Kidney tubule cell (primary cell): ENCODE measurements at regions not wholly inside any gene's neighbourhood (a gene's known extent, or its start where the extent isn't known, plus 50 kb on each side); places are given as distances from the start of the nearest gene placed in this dataset.
"Not testable (repeated sequence)": the region's sequence is repeated elsewhere in the genome, so short reads cannot be mapped to it uniquely, and the experiment has no call there.

Experiments used
- DNase-seq: peaks from one replicate; pipeline ENCODE4 v3.0.0-alpha.2; 2018; ENCODE audit warnings: low spot score

DNA sequence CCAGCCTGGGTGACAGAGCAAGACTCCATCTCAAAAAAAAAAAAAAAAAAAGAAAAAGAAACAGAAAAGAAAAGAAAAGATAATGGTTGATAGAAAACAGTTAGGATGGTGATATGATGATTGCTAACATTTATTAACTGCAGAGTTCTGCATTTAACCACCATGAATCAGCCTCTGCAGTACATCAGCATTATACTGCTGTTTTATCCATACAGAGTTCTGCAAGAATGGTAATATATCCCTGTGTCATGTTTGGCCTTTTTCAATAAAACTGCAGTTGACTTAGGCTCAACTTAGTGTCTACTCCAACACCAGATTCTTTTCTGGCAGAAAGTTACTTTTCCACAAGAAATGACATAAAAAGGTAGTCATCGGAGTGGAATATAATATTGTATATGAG, 62.6 kb downstream of the DUSP6 start:
- no peak for DNase-seq

DNA sequence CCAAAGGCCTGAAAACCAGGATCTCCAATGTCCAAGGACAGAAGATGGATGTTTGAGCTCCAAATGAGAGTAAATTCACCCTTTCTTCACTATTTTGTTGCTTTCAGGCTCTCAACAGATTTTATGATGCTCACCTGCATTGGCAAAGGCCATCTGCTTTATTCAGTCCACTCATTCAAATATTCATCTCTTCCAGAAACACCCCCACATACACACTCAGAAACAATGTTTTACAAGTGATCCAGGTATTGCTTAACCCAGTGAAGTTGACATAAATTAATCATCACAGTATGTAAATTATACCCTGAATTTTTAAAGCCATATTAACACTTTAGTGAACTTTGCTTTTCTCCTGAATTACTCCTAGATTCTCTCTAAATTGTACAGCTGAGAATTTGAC, 63.3 kb downstream of the DUSP6 start:
- no peak for DNase-seq

GRCh38 chr12:89286501-89286900, 65.8 kb downstream of the DUSP6 start:
- no peak for DNase-seq

GRCh38 chr12:89281539-89281867, 70.8 kb downstream of the DUSP6 start:
- DNase-seq = no peak

DNA sequence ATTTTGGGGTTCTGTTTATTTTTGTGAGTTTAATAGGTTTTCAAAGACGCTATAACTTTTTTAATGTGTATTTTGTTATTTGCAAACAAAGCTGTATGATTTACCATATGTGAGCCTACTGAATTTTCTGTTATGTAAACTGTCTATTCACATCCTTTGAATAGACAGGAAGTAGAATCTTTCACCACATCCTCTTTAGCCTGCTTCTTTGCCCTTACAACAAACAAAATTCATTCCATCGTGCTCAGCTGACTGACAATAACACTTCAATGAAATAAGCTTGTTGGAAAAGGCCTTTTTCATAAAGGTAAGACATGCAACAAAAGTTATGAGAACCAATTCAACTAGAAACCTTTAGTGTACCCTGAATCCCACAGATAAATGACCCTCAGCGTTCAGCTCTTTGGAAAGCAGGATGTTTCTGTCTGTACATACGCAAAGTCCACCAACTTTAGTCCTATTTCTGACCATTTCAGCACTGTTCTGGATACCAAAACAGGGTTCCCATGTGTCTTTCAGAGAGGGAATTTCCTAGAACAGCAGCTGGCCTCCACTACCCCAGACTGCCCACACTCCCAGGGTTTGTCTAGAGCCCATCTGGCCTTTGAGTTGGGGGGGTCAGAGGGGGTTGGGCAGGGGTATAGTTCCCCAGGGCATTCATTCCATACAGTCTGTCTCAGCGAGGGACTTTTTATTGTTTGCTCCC, 71.3 kb downstream of the DUSP6 start:
- no peak for DNase-seq

DNA sequence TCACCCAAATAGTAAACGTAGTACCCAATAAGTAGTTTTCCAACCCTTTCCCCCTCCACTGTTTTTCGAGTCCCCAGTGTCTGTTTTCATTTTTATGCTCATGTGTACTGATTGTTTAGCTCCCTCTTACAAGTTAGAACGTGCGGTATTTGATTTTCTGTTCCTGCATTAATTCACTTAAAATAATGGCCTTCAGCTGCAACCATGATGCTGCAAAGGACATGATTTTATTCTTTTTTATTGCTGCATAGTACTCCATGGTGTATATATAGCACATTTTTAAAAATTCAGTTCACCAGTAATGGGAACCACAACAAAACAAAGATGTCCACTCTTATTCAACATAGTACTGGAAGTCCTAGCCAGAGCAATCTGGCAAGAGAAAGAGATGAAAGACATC, 72.8 kb downstream of the DUSP6 start:
- no peak for DNase-seq

- no peak for DNase-seq
These were observed 73.4 kb downstream of the DUSP6 start for GRCh38 chr12:89278862-89279261.

DNA sequence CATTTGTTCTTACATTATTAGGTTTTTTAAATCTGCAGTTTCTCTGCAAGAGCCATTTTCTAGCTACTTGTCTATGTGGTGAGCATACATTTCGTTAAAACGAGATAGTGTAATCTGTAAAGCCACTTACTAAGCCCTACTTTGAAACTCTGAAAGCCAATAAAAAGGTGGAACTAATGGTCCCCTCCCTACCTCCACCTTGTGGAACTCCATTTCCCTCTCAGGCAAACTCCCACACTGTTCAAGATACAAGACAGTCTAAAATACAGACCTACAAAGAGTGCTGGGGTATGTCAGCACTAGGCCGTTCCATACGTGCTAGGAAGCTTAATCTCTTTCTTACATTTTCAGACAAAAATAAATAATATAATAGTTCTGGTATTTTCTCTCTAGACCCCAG, 74.1 kb downstream of the DUSP6 start:
- no peak for DNase-seq

- no peak for DNase-seq
These were observed 75.4 kb downstream of the DUSP6 start for GRCh38 chr12:89276860-89277259.

- no peak for DNase-seq
These were observed 78.8 kb downstream of the DUSP6 start for GRCh38 chr12:89273525-89273924.

GRCh38 chr12:89270548-89270947, 81.8 kb downstream of the DUSP6 start:
- DNase-seq = no peak

DNA sequence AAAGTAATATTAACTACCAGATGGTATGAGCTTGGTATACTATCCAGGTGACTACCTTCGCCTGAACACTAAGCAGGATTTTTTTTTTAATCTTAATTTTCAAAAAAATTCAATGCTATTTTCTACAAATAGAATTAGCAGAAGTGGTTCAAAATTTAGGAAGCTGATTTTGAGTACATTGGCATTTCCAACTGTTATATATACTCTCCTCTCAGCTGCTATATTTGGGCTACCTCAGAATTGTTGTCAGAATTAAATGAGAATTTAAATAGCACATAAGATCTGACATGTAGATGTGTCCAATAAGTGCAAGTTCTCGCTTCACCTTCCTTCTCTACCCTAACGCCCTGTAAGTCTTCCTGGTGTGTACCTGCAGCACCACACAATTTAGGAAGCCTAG, 83.1 kb downstream of the DUSP6 start:
- DNase-seq = no peak

DNA sequence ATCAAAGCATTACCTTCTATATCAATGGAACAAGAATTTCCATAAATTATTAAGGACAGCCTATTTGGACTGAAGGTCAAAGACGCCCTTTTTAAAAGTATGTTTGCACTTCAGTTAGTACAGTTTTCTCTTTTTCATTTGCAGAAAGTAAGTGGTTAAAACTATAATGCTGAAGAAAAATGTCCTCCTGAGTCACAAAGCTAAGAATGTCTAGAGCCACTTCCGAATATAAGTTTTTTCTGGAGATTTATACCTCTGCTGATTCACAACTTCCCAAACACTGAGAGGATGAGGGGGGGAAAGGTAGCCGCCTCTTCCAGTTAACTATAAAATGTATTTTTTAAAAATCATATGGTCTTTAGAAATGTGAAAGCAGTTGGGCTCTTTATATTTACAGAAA, 84.9 kb downstream of the DUSP6 start:
- no peak for DNase-seq

- DNase-seq = not testable (repeated sequence)
These were observed 85.6 kb downstream of the DUSP6 start for GRCh38 chr12:89266574-89267188.

GRCh38 chr12:89264837-89265236, 87.5 kb downstream of the DUSP6 start:
- DNase-seq = no peak

GRCh38 chr12:89263900-89264299, 88.4 kb downstream of the DUSP6 start:
- DNase-seq = no peak

- DNase-seq = no peak
These were observed 89.3 kb downstream of the DUSP6 start for GRCh38 chr12:89262855-89263552.

GRCh38 chr12:89261982-89262381, 90.3 kb downstream of the DUSP6 start:
- DNase-seq = no peak

- DNase-seq = no peak
These were observed 91.3 kb downstream of the DUSP6 start for GRCh38 chr12:89260841-89261637.

- no peak for DNase-seq
These were observed 92.5 kb downstream of the DUSP6 start for GRCh38 chr12:89259821-89260220.

GRCh38 chr12:89258240-89258969, 93.9 kb downstream of the DUSP6 start:
- DNase-seq = no peak

- no peak for DNase-seq
These were observed 95.0 kb downstream of the DUSP6 start for GRCh38 chr12:89257340-89257739.
